ENCODE measurements at regions not wholly inside any gene's neighbourhood (a gene's known extent, or its start where the extent isn't known, plus 50 kb on each side); places are given as distances from the start of the nearest gene placed in this dataset.

DNA sequence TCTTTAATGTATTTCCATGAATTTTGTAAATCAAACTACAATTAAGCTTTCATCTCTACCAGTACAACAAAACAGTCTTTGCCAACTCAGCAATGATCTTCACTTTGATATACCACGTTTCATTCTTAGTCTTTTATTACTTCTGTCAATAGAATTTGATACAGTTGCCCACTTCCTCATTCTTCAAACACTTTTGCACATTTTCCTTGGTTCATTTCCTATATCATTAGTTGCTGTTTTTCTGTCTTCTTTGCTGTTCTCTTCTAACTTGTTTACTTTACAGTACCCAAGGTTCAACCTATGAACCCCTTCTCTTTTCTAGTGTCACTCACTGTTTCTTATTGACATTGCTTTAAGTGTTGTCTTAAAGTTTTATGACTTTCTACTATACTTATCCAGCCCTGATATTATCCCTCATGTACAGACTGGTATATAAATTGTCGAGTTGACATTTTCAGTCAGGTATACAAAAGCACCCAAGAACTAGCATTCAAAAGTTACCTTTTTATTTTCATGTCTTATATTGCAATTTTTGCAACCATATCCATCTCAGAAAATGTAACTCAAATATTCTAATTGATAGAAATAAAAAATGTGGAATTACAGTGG is 903.1 kb downstream of the NSUN3 start:
- H3K4me2 ChIP-seq (ENCODE audit: control insufficient read depth, extremely low read depth, insufficient read depth, low read depth, low read length): no peak overlapping the region
- no peaks in the 10 kb centered on the region for H3K27me3 ChIP-seq (ENCODE audit: control insufficient read depth, extremely low read depth, insufficient read depth, low read length)
- FAIRE-seq (no peak), DNase-seq (ENCODE audit: low read depth, low spot score) (no peak)
- no peaks in the 10 kb centered on the region for H3K36me3 ChIP-seq (ENCODE audit: control insufficient read depth in 2 of 2, extremely low read depth in 1 of 2, insufficient read depth in 2 of 2, low read length in 2 of 2)
- no peaks in the 10 kb centered on the region for H3K9me3 ChIP-seq (ENCODE audit: control insufficient read depth, low read depth, low read length)
- H3K4me3 ChIP-seq (ENCODE audit: control insufficient read depth in 2 of 3, extremely low read depth in 1 of 3, insufficient read depth in 2 of 3, low read depth in 1 of 3, low read length in 3 of 3): no peak overlapping the region
- H3K4me1 ChIP-seq (ENCODE audit: control insufficient read depth, extremely low read depth, insufficient read depth, low read length): no peaks in the 10 kb centered on the region
- H2AFZ ChIP-seq (ENCODE audit: control insufficient read depth, low read length): no peak overlapping the region
- TF ChIP-seq, protein P1, sequence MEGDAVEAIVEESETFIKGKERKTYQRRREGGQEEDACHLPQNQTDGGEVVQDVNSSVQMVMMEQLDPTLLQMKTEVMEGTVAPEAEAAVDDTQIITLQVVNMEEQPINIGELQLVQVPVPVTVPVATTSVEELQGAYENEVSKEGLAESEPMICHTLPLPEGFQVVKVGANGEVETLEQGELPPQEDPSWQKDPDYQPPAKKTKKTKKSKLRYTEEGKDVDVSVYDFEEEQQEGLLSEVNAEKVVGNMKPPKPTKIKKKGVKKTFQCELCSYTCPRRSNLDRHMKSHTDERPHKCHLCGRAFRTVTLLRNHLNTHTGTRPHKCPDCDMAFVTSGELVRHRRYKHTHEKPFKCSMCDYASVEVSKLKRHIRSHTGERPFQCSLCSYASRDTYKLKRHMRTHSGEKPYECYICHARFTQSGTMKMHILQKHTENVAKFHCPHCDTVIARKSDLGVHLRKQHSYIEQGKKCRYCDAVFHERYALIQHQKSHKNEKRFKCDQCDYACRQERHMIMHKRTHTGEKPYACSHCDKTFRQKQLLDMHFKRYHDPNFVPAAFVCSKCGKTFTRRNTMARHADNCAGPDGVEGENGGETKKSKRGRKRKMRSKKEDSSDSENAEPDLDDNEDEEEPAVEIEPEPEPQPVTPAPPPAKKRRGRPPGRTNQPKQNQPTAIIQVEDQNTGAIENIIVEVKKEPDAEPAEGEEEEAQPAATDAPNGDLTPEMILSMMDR (optimal IDR thresholded peaks at IDR 0.05 in 1 of 3, IDR thresholded peaks at IDR 0.05 in 1 of 3, conservative IDR thresholded peaks at IDR 0.05 in 1 of 3; ENCODE audit: extremely low read depth in 1 of 3, insufficient read depth in 2 of 3, low read length in 3 of 3): no peak
- no peak for TF ChIP-seq EZH2 (IDR thresholded peaks at IDR 0.05; ENCODE audit: low read length)
- dilution Hi-C loops (cut with MboI; ENCODE audit: extremely low pct_ligation_motif_present, low sequenced_read_pairs): loop anchor here (25.0 kb wide), 1 partner anchor 121 kb away; no protein-coding TSS in a partner anchor
- no peak overlapping the region for H3K9ac ChIP-seq (ENCODE audit: control insufficient read depth, extremely low read depth, insufficient read depth, low read length)
- no peak overlapping the region for H3K27ac ChIP-seq (ENCODE audit: control insufficient read depth, insufficient read depth, low read length)
- no peaks in the 10 kb centered on the region for H3K9me1 ChIP-seq (ENCODE audit: control insufficient read depth, extremely low read depth, insufficient read depth, low read length)
- H4K20me1 ChIP-seq (ENCODE audit: control insufficient read depth, extremely low read depth, insufficient read depth, low read length): no peaks in the 10 kb centered on the region
- no peaks in the 10 kb centered on the region for H3K79me2 ChIP-seq (ENCODE audit: control insufficient read depth, insufficient read depth, low read length)

DNA sequence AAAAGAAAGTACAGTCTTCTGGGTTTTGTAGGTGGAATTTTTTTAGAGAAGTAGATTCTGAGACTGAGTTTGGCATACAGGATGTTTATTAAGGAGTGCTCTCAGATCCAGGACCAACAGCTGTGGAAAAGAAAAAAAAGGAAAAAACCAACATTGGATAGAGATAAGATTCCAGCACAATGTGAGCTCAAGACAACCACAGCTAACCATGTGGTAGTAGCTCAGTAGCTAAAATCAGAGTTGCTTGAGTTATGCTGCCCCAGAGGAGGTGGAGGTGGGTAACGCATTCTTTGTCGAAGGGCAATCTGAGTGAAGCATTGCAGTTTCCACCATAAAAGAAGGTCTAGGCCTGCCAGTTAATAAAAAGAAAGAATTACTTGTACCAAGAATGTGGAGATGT is 904.3 kb downstream of the NSUN3 start:
- no peaks in the 10 kb centered on the region for H3K9me3 ChIP-seq (ENCODE audit: control insufficient read depth, low read depth, low read length)
- no peak overlapping the region for H3K9ac ChIP-seq (ENCODE audit: control insufficient read depth, extremely low read depth, insufficient read depth, low read length)
- H3K4me1 ChIP-seq (ENCODE audit: control insufficient read depth, extremely low read depth, insufficient read depth, low read length): no peaks in the 10 kb centered on the region
- no peak for FAIRE-seq
- no peak overlapping the region for H3K27ac ChIP-seq (ENCODE audit: control insufficient read depth, insufficient read depth, low read length)
- H4K20me1 ChIP-seq (ENCODE audit: control insufficient read depth, extremely low read depth, insufficient read depth, low read length): no peaks in the 10 kb centered on the region
- dilution Hi-C loops (cut with MboI; ENCODE audit: extremely low pct_ligation_motif_present, low sequenced_read_pairs): loop anchor here (25.0 kb wide), 1 partner anchor 120 kb away; no protein-coding TSS in a partner anchor
- no peak for DNase-seq (ENCODE audit: low read depth, low spot score)
- no peaks in the 10 kb centered on the region for H3K36me3 ChIP-seq (ENCODE audit: control insufficient read depth in 2 of 2, extremely low read depth in 1 of 2, insufficient read depth in 2 of 2, low read length in 2 of 2)
- no peak overlapping the region for H3K4me3 ChIP-seq (ENCODE audit: control insufficient read depth in 2 of 3, extremely low read depth in 1 of 3, insufficient read depth in 2 of 3, low read depth in 1 of 3, low read length in 3 of 3)
- H3K27me3 ChIP-seq (ENCODE audit: control insufficient read depth, extremely low read depth, insufficient read depth, low read length): no peaks in the 10 kb centered on the region
- H3K4me2 ChIP-seq (ENCODE audit: control insufficient read depth, extremely low read depth, insufficient read depth, low read depth, low read length): no peak overlapping the region
- H3K9me1 ChIP-seq (ENCODE audit: control insufficient read depth, extremely low read depth, insufficient read depth, low read length): no peaks in the 10 kb centered on the region
- TF ChIP-seq, protein P1 (optimal IDR thresholded peaks at IDR 0.05 in 1 of 3, IDR thresholded peaks at IDR 0.05 in 1 of 3, conservative IDR thresholded peaks at IDR 0.05 in 1 of 3; ENCODE audit: extremely low read depth in 1 of 3, insufficient read depth in 2 of 3, low read length in 3 of 3): no peak
- TF ChIP-seq EZH2 (IDR thresholded peaks at IDR 0.05; ENCODE audit: low read length): no peak
- H3K79me2 ChIP-seq (ENCODE audit: control insufficient read depth, insufficient read depth, low read length): no peaks in the 10 kb centered on the region
- H2AFZ ChIP-seq (ENCODE audit: control insufficient read depth, low read length): no peak overlapping the region

Data from keratinocyte (primary cell).